Osteocyte (in vitro differentiated cells): ENCODE measurements at regions not wholly inside any gene's neighbourhood (a gene's known extent, or its start where the extent isn't known, plus 50 kb on each side); places are given as distances from the start of the nearest gene placed in this dataset.

ENCODE experiments used
- DNase-seq: peaks from one replicate; pipeline ENCODE4 v3.0.0; 2021; ENCODE audit warnings: mixed read lengths; ENCODE audit not compliant: unreplicated experiment; ENCODE audit errors: extremely low spot score
- H3K27ac Mint-ChIP-seq: one replicate; pipeline ENCODE4 v1.8.0; 2021; ENCODE audit warnings: mild to moderate bottlenecking, mixed read lengths; ENCODE audit not compliant: unreplicated experiment
- H3K27me3 Mint-ChIP-seq: one replicate; pipeline ENCODE4 v1.8.0; 2021; ENCODE audit warnings: mixed read lengths; ENCODE audit not compliant: unreplicated experiment
- H3K36me3 Mint-ChIP-seq: one replicate; pipeline ENCODE4 v1.8.0; 2021; ENCODE audit warnings: mixed read lengths; ENCODE audit not compliant: unreplicated experiment
- H3K4me1 Mint-ChIP-seq: one replicate; pipeline ENCODE4 v1.8.0; 2021; ENCODE audit warnings: mixed read lengths; ENCODE audit not compliant: unreplicated experiment
- H3K4me3 Mint-ChIP-seq: one replicate; pipeline ENCODE4 v1.8.0; 2021; ENCODE audit warnings: mild to moderate bottlenecking, moderate library complexity, mixed read lengths; ENCODE audit not compliant: unreplicated experiment
- H3K9me3 Mint-ChIP-seq: one replicate; pipeline ENCODE4 v1.8.0; 2021; ENCODE audit warnings: mixed read lengths; ENCODE audit not compliant: unreplicated experiment
- TF ChIP-seq, protein P1 (sequence below): fragments of 200-600 bp; sonication (generic); IDR thresholded peaks from 2 replicates; pipeline ENCODE4 v1.5.0; 2021; ENCODE audit warnings: antibody characterized with exemption, mild to moderate bottlenecking, moderate library complexity

DNA sequence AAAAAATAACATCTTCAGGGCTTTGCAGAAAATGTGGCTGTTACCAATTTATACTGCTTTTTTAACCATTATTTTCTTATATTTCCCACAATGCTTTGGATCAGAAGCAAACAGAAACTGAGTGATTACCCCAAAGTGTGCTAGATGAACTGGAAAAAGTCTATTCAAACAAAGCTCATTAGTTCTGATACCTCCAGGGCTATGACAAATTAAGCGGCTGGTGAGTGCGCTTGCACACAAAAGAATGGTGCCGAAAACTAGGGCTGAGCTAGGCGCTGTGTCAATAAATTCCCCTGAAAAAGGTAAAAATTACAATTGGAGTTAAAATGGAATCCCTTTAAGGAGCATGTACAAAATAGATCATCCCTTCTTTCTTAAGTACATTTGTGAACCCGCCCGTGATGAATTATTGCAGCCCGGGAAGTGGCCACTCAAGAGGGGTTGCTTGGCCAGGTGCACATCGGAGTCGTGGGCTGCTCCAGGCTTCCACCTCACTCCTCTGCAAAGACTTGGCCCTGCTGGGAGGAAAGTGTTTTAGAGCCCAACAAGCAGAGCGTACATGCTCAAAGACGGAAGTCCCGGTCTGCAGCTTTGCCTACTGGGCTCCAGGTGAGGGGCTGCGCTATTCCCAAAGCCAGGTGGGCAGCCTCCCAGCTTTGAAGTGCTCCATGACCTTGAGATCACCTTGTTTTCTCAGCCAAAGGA, 164.0 kb upstream of the ZNF507 start:
- Mint-ChIP-seq H3K27me3 (no peaks in the 10 kb centered on the region), H3K9me3 (no peaks in the 10 kb centered on the region), H3K27ac (no peak overlapping the region), H3K36me3 (no peaks in the 10 kb centered on the region), H3K4me3 (no peak overlapping the region), H3K4me1 (no peaks in the 10 kb centered on the region)
- DNase-seq: peak; percentile 8
- TF ChIP-seq, protein P1, sequence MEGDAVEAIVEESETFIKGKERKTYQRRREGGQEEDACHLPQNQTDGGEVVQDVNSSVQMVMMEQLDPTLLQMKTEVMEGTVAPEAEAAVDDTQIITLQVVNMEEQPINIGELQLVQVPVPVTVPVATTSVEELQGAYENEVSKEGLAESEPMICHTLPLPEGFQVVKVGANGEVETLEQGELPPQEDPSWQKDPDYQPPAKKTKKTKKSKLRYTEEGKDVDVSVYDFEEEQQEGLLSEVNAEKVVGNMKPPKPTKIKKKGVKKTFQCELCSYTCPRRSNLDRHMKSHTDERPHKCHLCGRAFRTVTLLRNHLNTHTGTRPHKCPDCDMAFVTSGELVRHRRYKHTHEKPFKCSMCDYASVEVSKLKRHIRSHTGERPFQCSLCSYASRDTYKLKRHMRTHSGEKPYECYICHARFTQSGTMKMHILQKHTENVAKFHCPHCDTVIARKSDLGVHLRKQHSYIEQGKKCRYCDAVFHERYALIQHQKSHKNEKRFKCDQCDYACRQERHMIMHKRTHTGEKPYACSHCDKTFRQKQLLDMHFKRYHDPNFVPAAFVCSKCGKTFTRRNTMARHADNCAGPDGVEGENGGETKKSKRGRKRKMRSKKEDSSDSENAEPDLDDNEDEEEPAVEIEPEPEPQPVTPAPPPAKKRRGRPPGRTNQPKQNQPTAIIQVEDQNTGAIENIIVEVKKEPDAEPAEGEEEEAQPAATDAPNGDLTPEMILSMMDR: no peak

DNA sequence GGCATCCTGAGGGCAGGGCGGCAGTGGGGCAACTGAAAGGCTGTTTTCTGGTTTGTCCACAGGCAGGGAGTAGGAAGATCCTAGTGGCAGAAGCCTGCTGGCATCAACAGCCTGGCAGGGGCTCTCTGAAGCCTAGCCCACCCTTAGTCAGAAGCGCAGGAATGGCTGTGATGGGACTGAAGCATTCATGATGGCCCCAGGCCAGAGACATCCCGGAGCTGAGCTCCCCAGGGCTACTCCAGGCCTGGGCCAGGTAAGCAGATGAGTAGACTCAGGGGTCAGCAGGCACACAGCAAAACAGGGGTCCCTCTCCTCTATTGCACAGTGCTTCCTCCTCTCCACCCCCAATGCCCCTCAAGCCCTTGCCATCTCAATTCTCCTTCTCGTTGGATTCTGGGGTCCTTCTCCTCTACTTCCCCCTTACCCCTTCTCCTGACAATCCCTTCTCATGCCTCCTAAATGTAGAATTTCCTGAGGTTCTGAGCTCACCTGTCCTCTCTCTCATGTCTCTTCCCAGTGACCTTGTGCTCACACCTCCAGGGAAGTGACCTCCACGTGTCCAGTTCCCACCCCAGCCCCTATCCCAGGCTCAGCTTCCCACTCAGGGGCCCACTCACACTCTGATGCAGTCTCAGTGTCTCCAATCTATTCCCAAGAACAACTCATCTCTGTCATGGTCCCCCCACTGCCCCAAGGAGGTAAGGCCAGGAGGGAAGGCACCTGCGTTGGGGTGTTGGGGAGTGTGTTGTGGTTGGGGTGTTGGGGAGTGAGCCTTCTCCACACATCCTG, 158.7 kb upstream of the ZNF507 start:
- no peak for DNase-seq
- Mint-ChIP-seq H3K27ac (no peak overlapping the region), H3K9me3 (peaks cover 10% of the 10 kb centered on the region), H3K4me1 (no peaks in the 10 kb centered on the region), H3K36me3 (no peaks in the 10 kb centered on the region), H3K27me3 (no peaks in the 10 kb centered on the region), H3K4me3 (no peak overlapping the region)
- TF ChIP-seq, protein P1: no peak

- Mint-ChIP-seq H3K4me1 (no peaks in the 10 kb centered on the region), H3K27ac (no peak overlapping the region), H3K9me3 (peaks cover 10% of the 10 kb centered on the region), H3K27me3 (no peaks in the 10 kb centered on the region), H3K4me3 (no peak overlapping the region), H3K36me3 (no peaks in the 10 kb centered on the region)
- TF ChIP-seq, protein P1: no peak
- DNase-seq: no peak
Measured at GRCh38 chr19:32188921-32189320, 156.5 kb upstream of the ZNF507 start.

- no peak overlapping the region for H3K27ac Mint-ChIP-seq
- TF ChIP-seq, protein P1: no peak
- H3K4me1 Mint-ChIP-seq: no peaks in the 10 kb centered on the region
- no peak overlapping the region for H3K4me3 Mint-ChIP-seq
- H3K27me3 Mint-ChIP-seq: no peaks in the 10 kb centered on the region
- peak; percentile 48 for DNase-seq
- H3K36me3 Mint-ChIP-seq: no peaks in the 10 kb centered on the region
- H3K9me3 Mint-ChIP-seq: peaks cover 10% of the 10 kb centered on the region
Measured at GRCh38 chr19:32189956-32190706, 155.3 kb upstream of the ZNF507 start.

DNA sequence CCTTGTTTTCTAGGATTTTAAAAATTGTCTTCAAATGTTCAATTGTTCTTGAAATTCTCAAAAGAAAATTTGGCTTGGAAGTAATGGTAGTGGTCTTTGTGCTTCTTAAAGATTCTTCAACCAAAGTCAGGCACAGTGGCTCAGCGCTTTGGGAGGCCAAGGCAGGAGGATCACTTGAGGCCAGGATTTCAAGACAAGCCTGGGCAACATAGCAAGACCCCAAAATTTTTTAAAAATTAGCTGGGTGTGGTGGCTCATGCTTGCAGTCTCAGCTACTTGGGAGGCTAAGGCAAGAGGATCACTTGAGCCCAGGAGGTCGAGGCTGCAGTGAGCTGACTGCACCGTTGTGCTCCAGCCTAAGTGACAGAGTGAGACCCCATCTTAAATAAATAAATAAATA, 153.5 kb upstream of the ZNF507 start:
- no peak for DNase-seq
- TF ChIP-seq, protein P1: no peak
- Mint-ChIP-seq H3K9me3 (peaks cover 10% of the 10 kb centered on the region), H3K27me3 (no peaks in the 10 kb centered on the region), H3K36me3 (no peaks in the 10 kb centered on the region), H3K27ac (no peak overlapping the region), H3K4me1 (no peaks in the 10 kb centered on the region), H3K4me3 (no peak overlapping the region)
